HG02642 (cell line): ENCODE measurements at regions not wholly inside any gene's neighbourhood (a gene's known extent, or its start where the extent isn't known, plus 50 kb on each side); places are given as distances from the start of the nearest gene placed in this dataset.
"Not testable (repeated sequence)": the region's sequence is repeated elsewhere in the genome, so short reads cannot be mapped to it uniquely, and the experiment has no call there.

Experiments
- ATAC-seq: cut with Tn5 transposase; IDR thresholded peaks from one replicate; pipeline ENCODE4 v1.9.1; 2021; ENCODE audit warnings: mild to moderate bottlenecking; ENCODE audit not compliant: unreplicated experiment, poor library complexity

DNA sequence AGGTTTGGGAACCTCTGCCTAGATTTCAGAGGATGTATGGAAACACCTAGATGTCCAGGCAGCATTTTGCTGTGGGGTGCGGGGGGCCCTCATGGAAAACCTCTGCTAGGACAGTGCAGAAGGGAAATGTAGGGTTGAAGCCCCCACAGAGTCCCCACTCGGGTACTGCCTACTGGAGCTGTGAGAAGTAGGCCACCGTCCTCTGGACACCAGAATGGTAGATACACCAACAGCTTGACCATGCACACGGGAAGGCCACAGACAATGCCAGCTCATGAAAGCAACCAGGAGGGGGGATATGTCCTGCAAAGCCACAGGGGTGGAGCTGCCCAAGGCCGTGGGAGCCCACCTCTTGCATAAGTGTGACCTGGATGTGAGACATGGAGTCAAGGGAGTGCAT, 1336.5 kb downstream of the SPATA31A7 start:
- ATAC-seq = not testable (repeated sequence)

- not testable (repeated sequence) for ATAC-seq
Measured at GRCh38 chr9:62532162-62532776, 1342.4 kb downstream of the SPATA31A7 start.

GRCh38 chr9:62532777-62533173, 1342.9 kb downstream of the SPATA31A7 start:
- not testable (repeated sequence) for ATAC-seq

GRCh38 chr9:62550539-62550938, 1360.7 kb downstream of the SPATA31A7 start:
- ATAC-seq = peak; percentile 91

DNA sequence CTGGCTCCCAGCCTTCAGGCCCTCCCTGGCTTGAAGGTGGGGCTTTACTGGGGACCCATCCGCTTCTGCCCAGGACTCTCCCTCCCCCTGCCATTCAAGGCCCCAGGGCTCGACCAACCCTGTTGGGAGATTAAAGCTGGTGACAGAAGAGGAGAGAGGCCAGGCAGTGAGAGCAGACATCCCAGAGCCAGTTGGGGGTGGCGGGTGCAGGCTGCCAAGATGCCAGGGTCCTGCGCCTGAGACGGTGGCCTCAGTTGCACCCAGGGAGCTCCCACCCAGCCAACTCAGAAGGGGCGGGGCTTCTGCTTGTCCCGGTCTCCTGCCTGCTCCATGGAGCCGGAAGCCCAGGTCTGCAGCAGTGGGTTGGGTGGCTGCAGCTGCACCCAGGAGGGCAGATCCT, 1370.8 kb downstream of the SPATA31A7 start:
- ATAC-seq = not testable (repeated sequence)

GRCh38 chr9:62565132-62565531, 1375.3 kb downstream of the SPATA31A7 start:
- ATAC-seq = not testable (repeated sequence)

- not testable (repeated sequence) for ATAC-seq
Measured at GRCh38 chr9:62566430-62566829, 1376.6 kb downstream of the SPATA31A7 start.

- ATAC-seq = not testable (repeated sequence)
Measured at GRCh38 chr9:62597128-62597527, 1407.3 kb downstream of the SPATA31A7 start.
